SHP77 (cell line): ENCODE measurements at regions not wholly inside any gene's neighbourhood (a gene's known extent, or its start where the extent isn't known, plus 50 kb on each side); places are given as distances from the start of the nearest gene placed in this dataset.
"Not testable (repeated sequence)": the region's sequence is repeated elsewhere in the genome, so short reads cannot be mapped to it uniquely, and the experiment has no call there.

Experiments used
- DNase-seq, 2 experiments: peaks; one replicate each; lab custom pipeline; 2025; lab: John Stamatoyannopoulos, UW

DNA sequence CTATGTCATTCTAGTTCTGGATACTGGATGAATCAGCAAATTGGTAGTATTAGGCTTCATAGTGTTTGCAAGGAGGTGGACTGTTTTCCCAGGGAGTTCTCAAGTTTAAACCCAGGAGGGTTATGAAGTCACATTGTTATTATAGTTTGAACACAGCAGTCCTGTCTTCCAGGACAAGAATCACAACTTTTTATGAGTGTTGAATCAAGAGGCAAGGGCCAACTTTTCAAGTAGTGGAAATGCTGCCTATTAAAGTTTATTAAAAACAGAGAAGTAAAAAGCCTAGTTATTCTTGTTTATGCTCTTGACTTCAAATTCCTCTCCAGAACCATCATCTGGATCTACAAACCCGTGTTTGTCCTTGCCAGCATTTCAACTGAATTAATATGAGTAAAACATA, 86.3 kb upstream of the GOT2 start:
- DNase-seq = no peak

DNA sequence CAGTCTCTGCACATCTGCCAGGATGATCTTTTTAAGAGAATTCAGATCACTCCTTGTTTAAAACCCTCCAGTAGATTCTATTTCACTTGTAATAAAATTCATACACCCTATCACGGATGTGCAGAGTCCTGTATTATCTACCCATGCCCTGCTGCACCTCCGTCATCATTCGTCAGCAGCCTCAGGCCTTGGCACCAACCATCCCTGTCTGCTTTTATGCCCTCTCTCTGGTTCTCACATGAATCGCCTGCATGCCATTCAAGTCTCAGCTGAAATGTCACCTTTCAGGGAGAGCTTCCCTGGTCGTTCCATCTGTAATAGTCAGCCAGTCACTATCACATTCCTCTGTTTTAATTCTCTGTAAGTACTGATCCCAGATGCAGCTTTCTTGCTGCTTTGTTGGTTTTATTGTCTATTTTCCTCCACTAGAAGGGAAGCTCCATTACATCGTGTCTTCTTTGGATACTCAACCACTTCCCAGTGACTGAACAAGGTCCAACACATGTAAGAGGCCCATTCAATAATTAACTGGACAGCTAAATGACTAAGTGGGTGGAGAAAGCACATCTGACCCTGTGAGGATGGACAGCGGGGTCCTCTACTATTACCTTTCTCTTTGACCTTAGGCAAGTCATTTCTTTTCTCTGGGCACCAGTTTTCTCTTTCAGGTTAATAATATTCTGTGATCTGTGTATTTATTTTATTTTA, 81.2 kb upstream of the GOT2 start:
- DNase-seq = no peak

DNA sequence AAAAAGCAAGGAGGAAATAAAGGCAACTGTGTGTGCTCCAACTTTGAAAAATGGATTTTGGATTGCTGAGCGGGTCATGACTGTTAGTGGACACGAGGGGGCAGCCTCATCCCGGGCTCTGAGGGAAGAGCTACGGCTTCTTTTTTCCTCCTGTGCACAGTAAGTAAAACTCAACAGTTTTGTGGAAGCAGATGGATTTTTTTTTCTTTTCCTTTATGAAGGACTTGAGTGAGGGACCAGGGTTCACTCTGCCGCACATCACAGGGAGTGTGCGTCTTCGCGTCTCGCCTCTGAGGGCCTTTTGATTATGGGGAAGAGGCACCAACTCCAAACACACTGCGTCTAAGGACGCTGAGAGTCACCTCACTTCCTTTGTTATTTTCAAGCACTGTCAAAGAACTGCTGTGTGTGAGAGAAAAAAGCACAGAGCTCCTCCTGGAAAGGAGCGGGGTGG, 80.3 kb upstream of the GOT2 start:
- DNase-seq = peak in 1 of 2 experiments; percentile 19

DNA sequence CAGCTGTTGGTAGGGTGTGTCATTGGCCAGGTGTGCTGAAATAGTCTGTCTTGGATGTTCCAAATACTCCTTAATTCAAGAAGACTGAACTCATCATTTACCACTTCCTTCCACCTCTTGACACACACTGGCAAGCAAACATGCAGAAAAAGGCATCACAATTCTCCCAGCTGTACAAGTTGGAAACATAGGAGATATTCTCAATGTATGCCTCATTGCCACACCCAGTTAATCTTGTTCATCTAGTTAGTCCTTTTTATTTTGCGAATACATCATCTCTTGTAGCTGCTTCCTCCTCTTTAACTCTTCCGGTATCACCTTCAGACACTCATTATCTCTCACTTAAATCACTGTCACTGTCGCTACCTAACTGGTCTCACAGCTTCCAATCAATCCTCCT, 75.1 kb upstream of the GOT2 start:
- DNase-seq = no peak

DNA sequence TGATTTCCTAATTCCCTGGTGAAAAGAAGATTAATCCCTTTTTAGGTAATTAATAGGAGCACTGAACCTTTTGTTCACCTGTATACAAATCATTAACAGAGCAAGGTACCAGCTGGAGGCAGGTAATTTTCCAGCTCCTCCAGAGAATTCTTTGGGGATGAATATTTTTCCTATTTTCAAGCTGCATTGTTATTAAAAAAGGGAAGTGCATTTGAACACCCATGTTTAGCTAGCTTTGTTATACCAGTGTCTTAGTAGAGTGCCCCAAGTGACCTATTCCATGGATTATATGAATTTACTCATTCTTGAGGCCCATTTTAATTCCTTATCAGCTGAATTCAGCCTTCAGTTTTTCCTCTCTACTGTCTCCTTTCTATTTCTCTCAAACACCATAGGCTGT, 73.2 kb upstream of the GOT2 start:
- DNase-seq = no peak

DNA sequence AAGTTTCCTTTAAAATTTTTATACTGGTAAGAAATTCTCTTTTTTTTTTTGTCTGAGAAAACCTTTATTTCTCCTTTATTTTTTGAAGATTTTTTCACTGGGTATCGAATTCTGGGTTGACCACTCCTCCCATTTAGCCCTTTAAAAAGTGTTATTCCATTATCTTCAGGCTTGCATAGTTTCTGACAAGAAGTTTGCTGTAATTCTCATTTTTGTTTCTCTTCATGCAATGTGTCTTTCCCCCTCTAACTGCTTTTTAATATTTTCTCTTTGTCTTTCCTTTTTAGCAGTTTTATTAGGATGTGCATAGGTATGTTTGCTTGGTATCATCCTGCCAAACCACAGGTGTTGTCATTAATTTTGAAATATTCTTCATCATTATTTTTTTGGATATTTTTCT, 67.7 kb upstream of the GOT2 start:
- no peak for DNase-seq

DNA sequence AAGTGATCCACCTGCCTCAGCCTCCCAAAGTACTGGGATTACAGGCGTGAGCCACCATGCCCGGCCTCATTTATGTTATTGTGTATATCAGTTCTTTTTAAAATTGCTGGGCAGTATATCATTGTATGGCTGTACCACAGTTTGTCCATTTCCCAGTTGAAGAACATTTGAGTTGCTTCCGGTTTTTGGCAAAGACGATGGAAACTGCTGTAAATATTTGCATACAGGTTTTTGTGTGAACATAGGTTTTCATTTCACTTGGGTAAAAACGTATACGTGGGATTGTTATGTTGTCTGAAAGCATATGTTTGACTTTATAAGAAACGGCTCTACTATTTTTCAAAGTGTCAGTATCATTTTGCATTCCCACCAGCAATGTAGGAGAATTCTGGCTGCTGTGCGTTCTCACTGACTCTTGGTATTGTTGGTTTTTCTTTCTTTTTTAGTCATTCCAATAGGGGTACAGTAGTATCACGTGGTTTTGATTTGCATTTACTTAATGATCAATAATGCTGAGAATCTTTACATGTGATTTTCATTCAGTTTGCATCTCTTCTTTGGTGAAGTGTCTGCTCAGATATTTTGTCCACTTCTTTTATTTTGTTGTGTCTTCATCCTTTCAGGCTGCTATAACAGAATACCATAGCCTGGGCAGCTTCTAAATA, 63.2 kb upstream of the GOT2 start:
- no peak for DNase-seq

DNA sequence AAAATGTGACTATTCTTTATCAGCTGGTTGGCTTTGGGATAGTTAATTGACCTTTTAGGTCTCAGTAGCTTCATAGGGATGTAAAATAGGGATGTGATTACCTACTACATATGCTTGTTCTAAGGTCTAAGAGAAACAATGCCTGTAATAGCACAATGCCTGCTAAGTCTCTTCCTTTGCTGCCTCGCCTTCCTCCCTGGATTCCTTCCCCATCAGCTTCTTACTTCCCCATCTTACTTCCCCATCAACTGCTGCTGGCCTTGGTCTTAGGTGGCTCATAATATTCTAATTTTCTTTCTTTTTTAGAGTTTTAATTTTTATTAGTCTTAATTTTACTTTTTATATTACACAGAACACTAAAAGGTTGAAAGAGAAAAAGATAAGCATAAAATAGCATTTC, 59.2 kb upstream of the GOT2 start:
- no peak for DNase-seq

DNA sequence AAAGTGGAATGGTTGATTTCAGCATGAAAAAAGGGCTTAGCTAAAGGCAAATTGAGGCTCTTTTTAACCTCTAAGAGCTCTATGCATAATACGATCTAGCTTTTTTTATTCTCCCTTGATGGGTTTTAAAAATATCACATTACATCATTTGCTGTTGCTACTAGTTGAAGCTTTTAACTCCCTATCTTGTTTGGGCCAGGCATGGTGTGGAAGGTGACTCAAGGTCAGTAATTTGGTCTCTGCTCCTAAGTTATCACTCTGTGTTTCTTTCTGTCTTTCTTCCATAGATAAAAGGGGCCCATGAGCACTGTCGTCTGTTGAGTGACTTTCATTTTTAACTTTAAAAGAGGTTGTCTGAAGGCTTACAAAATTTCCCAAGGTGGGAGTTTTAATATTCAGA, 58.1 kb upstream of the GOT2 start:
- no peak for DNase-seq

DNA sequence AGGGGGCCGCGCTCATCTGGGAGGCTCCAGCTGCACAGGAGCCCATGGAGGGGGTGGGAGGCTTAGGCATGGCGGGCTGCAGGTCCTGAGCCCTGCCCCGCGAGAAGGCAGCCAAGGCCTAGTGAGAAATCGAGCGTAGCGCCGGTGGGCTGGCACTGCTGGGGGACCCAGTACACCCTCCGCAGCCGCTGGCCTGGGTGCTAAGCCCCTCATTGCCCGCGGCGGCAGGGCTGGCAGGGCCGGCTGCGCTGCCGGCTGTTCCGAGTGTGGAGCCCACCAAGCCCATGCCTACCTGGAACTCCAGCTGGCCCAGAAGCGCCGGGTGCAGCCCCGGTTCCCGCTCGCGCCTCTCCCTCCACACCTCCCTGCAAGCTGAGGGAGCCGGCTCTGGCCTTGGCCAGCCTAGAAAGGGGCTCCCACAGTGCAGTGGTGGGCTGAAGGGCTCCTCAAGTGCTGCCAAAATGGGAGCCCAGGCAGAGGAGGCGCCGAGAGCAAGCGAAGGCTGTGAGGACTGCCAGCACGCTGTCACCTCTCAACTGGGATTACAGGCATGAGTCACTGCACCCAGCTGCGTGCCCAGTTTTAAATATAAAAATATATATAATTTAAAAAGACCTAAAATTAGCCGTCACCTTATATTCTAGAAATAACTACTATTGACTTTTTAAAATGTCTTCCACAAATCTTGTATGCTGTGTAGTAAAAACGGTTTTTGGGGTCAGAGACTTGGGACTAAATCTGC, 56.9 kb upstream of the GOT2 start:
- DNase-seq = not testable (repeated sequence)

DNA sequence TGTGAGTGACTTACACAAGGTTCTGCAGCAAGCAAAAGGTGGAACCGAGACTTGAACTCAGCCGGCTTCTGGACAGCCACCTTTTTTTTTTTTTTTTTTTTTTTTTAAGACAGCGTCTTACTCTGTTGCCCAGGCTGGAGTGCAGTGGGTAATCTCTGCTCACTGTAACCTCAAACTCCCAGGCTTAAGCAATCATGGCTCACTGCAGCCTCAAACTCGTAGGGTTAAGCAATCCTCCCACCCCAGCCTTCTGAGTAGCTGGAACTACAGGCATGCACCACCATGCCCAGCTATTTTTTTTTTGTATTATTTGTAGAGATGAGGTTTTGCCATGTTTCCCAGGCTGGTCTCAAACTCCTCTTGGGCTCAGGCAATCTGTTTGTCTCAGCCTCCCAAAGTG, 55.2 kb upstream of the GOT2 start:
- DNase-seq = no peak
